ENCODE measurements at regions not wholly inside any gene's neighbourhood (a gene's known extent, or its start where the extent isn't known, plus 50 kb on each side); places are given as distances from the start of the nearest gene placed in this dataset.

DNA sequence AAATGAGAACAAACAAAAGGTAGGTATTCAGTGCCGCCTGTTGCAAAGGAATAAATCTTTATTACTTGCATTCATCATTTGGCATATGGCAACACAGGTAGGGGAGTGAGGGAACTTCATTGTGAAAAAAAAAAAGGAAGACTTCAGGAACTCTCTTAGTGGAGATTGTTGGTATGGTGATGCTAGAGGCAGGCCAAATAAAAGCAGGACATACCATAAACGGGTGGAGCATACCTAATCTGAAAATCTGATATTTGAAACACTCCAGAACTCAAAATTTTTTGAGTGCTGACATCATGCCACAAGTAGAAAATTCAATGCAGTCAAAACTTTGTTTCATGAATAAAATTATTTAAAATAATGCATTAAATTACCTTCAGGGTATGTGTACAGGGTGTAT is 425.8 kb upstream of the SYT4 start:
- Mint-ChIP-seq H3K9me3 (peaks cover 10% of the 10 kb centered on the region), H3K27me3 (no peaks in the 10 kb centered on the region), H3K4me3 (no peak overlapping the region), H3K27ac (no peak overlapping the region), H3K4me1 (ENCODE audit: low read depth in 2 of 2) (no peaks in the 10 kb centered on the region), H3K36me3 (no peaks in the 10 kb centered on the region)
- ATAC-seq (no peak), DNase-seq (ENCODE audit: low spot score) (no peak)

DNA sequence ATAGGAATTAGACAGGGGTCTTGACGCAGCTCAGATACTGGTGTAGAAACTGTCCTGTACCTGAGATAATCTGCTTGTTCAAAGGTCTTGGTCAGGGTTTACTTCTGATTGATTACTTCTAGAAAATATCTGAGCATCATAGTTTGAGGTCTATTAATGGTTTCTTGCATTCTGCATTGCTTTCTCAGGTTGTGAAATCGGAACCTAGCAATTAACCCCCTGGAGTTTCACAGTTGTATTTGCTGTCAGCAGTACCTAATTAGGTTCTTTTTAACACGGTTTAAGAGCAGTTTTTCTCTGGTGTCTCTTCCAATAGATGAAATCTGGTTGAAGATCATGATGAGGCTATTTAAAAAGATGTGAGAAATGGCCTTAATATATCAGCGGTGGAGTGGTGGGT is 428.6 kb upstream of the SYT4 start:
- peaks cover 8% of the 10 kb centered on the region for H3K9me3 Mint-ChIP-seq
- no peaks in the 10 kb centered on the region for H3K4me1 Mint-ChIP-seq (ENCODE audit: low read depth in 2 of 2)
- DNase-seq (ENCODE audit: low spot score) (no peak), ATAC-seq (no peak)
- no peaks in the 10 kb centered on the region for H3K36me3 Mint-ChIP-seq
- H3K27me3 Mint-ChIP-seq = no peaks in the 10 kb centered on the region
- H3K27ac Mint-ChIP-seq = no peak overlapping the region
- H3K4me3 Mint-ChIP-seq = no peak overlapping the region

GRCh38 chr18:43710135-43710534 is 432.8 kb upstream of the SYT4 start:
- no peaks in the 10 kb centered on the region for H3K4me1 Mint-ChIP-seq (ENCODE audit: low read depth in 2 of 2)
- no peaks in the 10 kb centered on the region for H3K27me3 Mint-ChIP-seq
- ATAC-seq (no peak), DNase-seq (ENCODE audit: low spot score) (no peak)
- no peaks in the 10 kb centered on the region for H3K36me3 Mint-ChIP-seq
- H3K4me3 Mint-ChIP-seq = no peak overlapping the region
- H3K9me3 Mint-ChIP-seq = peaks cover 6% of the 10 kb centered on the region
- H3K27ac Mint-ChIP-seq = no peak overlapping the region

GRCh38 chr18:43714343-43715010 is 437.2 kb upstream of the SYT4 start:
- no peaks in the 10 kb centered on the region for H3K36me3 Mint-ChIP-seq
- H3K4me3 Mint-ChIP-seq = no peak overlapping the region
- no peak overlapping the region for H3K27ac Mint-ChIP-seq
- H3K4me1 Mint-ChIP-seq (ENCODE audit: low read depth in 2 of 2) = no peaks in the 10 kb centered on the region
- DNase-seq (ENCODE audit: low spot score) (no peak), ATAC-seq (no peak)
- no peaks in the 10 kb centered on the region for H3K27me3 Mint-ChIP-seq
- H3K9me3 Mint-ChIP-seq = no peaks in the 10 kb centered on the region

DNA sequence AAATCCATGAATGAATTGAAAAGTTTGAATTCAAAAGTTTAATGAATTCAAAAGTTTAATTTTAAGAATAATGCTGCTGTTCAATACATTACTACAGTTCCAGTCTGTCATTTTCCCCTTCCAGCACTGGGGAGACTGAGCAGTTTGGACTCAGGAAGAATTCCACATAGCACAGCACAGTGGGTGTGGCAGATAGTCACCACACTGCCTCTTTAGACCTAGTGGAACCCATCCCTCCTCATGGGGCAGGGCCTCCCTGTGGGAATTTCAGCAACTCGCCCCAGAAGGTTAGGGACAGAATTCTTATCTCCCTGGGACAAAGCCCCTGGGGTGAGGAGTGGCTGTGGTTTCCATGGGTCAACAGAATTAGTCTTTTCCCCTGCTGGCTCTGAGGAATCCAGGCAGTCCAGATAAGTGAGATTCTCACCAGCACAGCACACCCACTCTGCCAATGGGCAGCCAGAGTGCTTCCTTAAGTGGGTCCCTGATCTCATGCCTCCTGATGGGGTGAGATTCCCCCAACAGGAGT is 442.0 kb upstream of the SYT4 start:
- H3K4me3 Mint-ChIP-seq = no peak overlapping the region
- H3K27me3 Mint-ChIP-seq = no peaks in the 10 kb centered on the region
- no peak for DNase-seq (ENCODE audit: low spot score)
- H3K9me3 Mint-ChIP-seq = peaks cover 26% of the 10 kb centered on the region
- peaks cover 12% of the 10 kb centered on the region for H3K36me3 Mint-ChIP-seq
- ATAC-seq = no peak
- H3K27ac Mint-ChIP-seq = no peak overlapping the region
- H3K4me1 Mint-ChIP-seq (ENCODE audit: low read depth in 2 of 2) = no peaks in the 10 kb centered on the region

- Mint-ChIP-seq H3K4me3 (no peak overlapping the region), H3K36me3 (peaks cover 12% of the 10 kb centered on the region), H3K4me1 (ENCODE audit: low read depth in 2 of 2) (no peaks in the 10 kb centered on the region), H3K27me3 (no peaks in the 10 kb centered on the region), H3K9me3 (peaks cover 26% of the 10 kb centered on the region), H3K27ac (no peak overlapping the region)
- no peak for DNase-seq (ENCODE audit: low spot score)
- ATAC-seq = no peak
Measured at GRCh38 chr18:43720041-43720440, 442.8 kb upstream of the SYT4 start.

GRCh38 chr18:43735570-43735969 is 458.3 kb upstream of the SYT4 start:
- Mint-ChIP-seq H3K36me3 (no peaks in the 10 kb centered on the region), H3K4me3 (no peak overlapping the region), H3K9me3 (peaks cover 8% of the 10 kb centered on the region), H3K27ac (no peak overlapping the region), H3K4me1 (ENCODE audit: low read depth in 2 of 2) (no peaks in the 10 kb centered on the region), H3K27me3 (no peaks in the 10 kb centered on the region)
- DNase-seq (ENCODE audit: low spot score) (no peak), ATAC-seq (no peak)

- no peak for DNase-seq (ENCODE audit: low spot score)
- peaks cover 17% of the 10 kb centered on the region for H3K9me3 Mint-ChIP-seq
- H3K4me1 Mint-ChIP-seq (ENCODE audit: low read depth in 2 of 2) = no peaks in the 10 kb centered on the region
- no peak for ATAC-seq
- no peak overlapping the region for H3K27ac Mint-ChIP-seq
- H3K27me3 Mint-ChIP-seq = no peaks in the 10 kb centered on the region
- no peaks in the 10 kb centered on the region for H3K36me3 Mint-ChIP-seq
- no peak overlapping the region for H3K4me3 Mint-ChIP-seq
Measured at GRCh38 chr18:43744960-43745745, 467.9 kb upstream of the SYT4 start.

DNA sequence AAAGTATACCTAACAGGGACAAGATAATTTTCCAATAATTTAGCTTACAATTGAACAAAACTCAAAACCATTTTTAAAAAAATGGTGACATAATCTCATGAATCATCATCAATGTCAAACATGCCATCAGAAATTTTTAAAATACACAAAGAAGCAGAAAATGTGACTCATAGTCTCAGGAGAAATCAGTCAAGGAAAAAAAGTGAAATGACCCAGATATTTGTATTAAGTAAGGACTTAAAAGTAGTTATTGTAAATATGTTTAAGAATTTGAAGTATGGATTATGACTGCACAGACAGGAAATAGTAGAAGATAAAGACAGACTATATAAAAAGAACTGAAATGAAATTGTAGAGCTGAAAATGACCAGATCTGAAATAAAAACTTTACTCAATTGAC is 473.9 kb upstream of the SYT4 start:
- H3K4me3 Mint-ChIP-seq = no peak overlapping the region

DNA sequence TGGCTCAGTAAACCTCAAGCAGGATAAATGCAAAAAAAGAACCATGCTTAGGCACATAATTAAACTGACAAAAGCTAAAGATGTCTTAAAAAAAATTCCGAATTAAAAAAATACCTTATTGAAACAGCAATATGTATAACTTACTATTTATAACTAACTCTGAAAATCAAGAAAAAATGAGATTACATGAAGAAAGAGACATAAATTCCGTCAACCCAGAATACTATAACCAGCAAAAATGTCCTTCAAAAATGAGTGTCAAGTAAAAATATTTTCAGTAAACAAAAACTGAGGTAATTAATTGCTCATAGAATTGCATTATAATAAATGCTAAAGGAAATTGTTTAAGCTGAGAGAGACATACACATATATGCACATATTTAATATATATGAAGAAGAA is 474.5 kb upstream of the SYT4 start:
- no peak for ATAC-seq
- H3K4me3 Mint-ChIP-seq = no peak overlapping the region
- H3K36me3 Mint-ChIP-seq = no peaks in the 10 kb centered on the region
- H3K27me3 Mint-ChIP-seq = no peaks in the 10 kb centered on the region
- H3K27ac Mint-ChIP-seq = no peak overlapping the region
- peaks cover 5% of the 10 kb centered on the region for H3K9me3 Mint-ChIP-seq
- no peak for DNase-seq (ENCODE audit: low spot score)
- no peaks in the 10 kb centered on the region for H3K4me1 Mint-ChIP-seq (ENCODE audit: low read depth in 2 of 2)

More for the DNA sequence above, 473.9 kb upstream of the SYT4 start:
- Mint-ChIP-seq H3K36me3 (no peaks in the 10 kb centered on the region), H3K27ac (no peak overlapping the region), H3K27me3 (no peaks in the 10 kb centered on the region), H3K9me3 (peaks cover 11% of the 10 kb centered on the region), H3K4me1 (ENCODE audit: low read depth in 2 of 2) (no peaks in the 10 kb centered on the region)
- DNase-seq (ENCODE audit: low spot score) (no peak), ATAC-seq (no peak)

- H3K4me3 Mint-ChIP-seq = no peak overlapping the region
- no peak for ATAC-seq
- no peaks in the 10 kb centered on the region for H3K27me3 Mint-ChIP-seq
- H3K27ac Mint-ChIP-seq = no peak overlapping the region
- no peaks in the 10 kb centered on the region for H3K36me3 Mint-ChIP-seq
- H3K9me3 Mint-ChIP-seq = peaks cover 12% of the 10 kb centered on the region
- DNase-seq (ENCODE audit: low spot score) = no peak
- no peaks in the 10 kb centered on the region for H3K4me1 Mint-ChIP-seq (ENCODE audit: low read depth in 2 of 2)
Measured at GRCh38 chr18:43757273-43757672, 480.0 kb upstream of the SYT4 start.

DNA sequence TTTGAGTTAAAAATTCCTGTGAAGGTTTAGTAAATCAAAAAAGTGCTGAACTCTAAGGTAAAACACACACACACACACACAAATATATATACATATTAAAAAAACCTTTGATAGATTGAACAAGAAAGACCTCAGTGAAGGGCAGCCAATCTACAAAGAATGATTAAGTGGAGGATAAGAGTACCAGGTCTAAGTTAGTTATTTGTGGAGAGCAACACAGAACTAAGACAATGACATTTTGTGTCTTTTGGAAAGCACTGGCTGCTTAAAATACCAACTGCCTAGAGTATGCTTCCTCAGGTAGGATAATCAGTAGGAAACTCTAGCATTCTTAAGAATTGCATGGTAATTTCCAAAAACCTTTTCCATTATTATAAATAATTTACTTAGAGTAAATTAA is 481.4 kb upstream of the SYT4 start:
- peaks cover 8% of the 10 kb centered on the region for H3K9me3 Mint-ChIP-seq
- H3K27ac Mint-ChIP-seq = no peak overlapping the region
- DNase-seq (ENCODE audit: low spot score) (no peak), ATAC-seq (no peak)
- no peaks in the 10 kb centered on the region for H3K27me3 Mint-ChIP-seq
- H3K4me3 Mint-ChIP-seq = no peak overlapping the region
- H3K36me3 Mint-ChIP-seq = no peaks in the 10 kb centered on the region
- no peaks in the 10 kb centered on the region for H3K4me1 Mint-ChIP-seq (ENCODE audit: low read depth in 2 of 2)

GRCh38 chr18:43760010-43760409 is 482.7 kb upstream of the SYT4 start:
- H3K36me3 Mint-ChIP-seq = no peaks in the 10 kb centered on the region
- DNase-seq (ENCODE audit: low spot score) = no peak
- H3K9me3 Mint-ChIP-seq = peaks cover 8% of the 10 kb centered on the region
- no peaks in the 10 kb centered on the region for H3K4me1 Mint-ChIP-seq (ENCODE audit: low read depth in 2 of 2)
- no peak overlapping the region for H3K27ac Mint-ChIP-seq
- H3K27me3 Mint-ChIP-seq = no peaks in the 10 kb centered on the region
- no peak for ATAC-seq
- no peak overlapping the region for H3K4me3 Mint-ChIP-seq

- no peak for ATAC-seq
- Mint-ChIP-seq H3K27me3 (no peaks in the 10 kb centered on the region), H3K27ac (no peak overlapping the region), H3K4me3 (no peak overlapping the region), H3K9me3 (peaks cover 18% of the 10 kb centered on the region), H3K36me3 (peaks cover 3% of the 10 kb centered on the region), H3K4me1 (ENCODE audit: low read depth in 2 of 2) (no peaks in the 10 kb centered on the region)
- DNase-seq (ENCODE audit: low spot score) = no peak
Measured at GRCh38 chr18:43772907-43773306, 495.6 kb upstream of the SYT4 start.

Data from natural killer cell treated with Interleukin-12 subunit alpha and Interleukin-12 subunit beta and Interleukin-15 and Interleukin-18, amount 100 ng/mL, for 72 hours (primary cell).